Kidney capillary endothelial cell (primary cell): ENCODE measurements at regions not wholly inside any gene's neighbourhood (a gene's known extent, or its start where the extent isn't known, plus 50 kb on each side); places are given as distances from the start of the nearest gene placed in this dataset.
"Not testable (repeated sequence)": the region's sequence is repeated elsewhere in the genome, so short reads cannot be mapped to it uniquely, and the experiment has no call there.

Experiments used
- DNase-seq: peaks from one replicate; pipeline ENCODE4 v3.0.0-alpha.2; 2018; ENCODE audit warnings: low spot score

DNA sequence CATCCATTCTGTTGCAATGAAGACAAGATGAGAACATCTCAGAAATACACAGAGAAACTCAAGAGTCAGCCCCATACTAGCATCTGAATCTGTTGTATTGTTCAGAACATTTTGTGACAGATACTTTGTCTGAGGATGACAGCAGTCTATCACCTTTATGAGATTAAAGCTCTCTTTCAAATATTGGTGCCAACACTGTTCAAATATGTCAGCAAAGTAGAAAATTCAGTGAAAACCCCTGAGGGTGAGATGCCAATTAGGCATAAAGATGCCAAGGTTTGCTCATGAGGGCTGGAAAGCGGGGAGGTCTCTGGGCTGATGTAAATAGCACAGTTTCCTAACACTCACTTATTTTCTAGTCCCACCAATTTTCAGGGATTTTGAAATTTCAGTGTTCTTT lies 1054.2 kb upstream of the CRIM1 start:
- no peak for DNase-seq

DNA sequence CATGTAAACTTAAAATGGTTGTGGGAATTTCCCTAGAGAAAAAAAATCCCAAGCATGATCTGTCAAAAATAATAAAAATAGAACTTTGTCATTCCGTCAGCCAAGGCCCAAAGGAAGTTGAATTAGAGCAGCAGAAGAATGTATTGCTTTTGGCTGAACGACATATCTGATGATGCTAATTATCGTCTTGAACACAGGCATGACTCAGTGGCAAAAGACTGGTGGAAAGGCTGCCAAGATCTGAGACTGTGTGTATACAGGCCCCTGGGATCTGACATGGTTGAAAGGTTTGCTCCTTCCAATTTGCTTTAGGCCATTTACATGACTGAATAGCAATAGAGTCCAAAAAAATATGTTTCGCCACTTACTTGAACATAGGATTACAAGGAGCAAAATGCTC lies 1057.1 kb upstream of the CRIM1 start:
- no peak for DNase-seq

- no peak for DNase-seq
Observed at GRCh38 chr2:35297403-35297802, 1058.2 kb upstream of the CRIM1 start.

- no peak for DNase-seq
Observed at GRCh38 chr2:35294636-35295263, 1060.8 kb upstream of the CRIM1 start.

GRCh38 chr2:35293261-35293660 lies 1062.3 kb upstream of the CRIM1 start:
- no peak for DNase-seq

GRCh38 chr2:35292199-35292598 lies 1063.4 kb upstream of the CRIM1 start:
- DNase-seq, result no peak

DNA sequence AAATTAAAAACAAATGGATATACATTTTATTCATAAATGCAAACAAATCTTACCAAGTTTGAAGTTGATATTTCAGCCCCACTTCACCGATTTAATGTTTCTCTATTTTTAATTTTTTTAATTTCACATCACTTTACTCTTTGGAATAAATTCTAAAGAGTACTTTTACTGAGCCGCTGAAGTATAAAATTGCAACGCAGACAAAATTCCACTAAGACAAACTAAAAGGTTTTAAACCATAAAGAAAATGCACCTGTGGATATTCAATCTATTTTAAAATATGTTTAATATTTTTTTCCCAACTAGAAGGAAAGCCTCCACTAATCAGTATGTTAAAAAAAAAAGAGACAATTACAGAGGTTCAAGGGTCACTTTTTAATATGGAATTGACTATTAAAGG lies 1073.9 kb upstream of the CRIM1 start:
- DNase-seq, result no peak

DNA sequence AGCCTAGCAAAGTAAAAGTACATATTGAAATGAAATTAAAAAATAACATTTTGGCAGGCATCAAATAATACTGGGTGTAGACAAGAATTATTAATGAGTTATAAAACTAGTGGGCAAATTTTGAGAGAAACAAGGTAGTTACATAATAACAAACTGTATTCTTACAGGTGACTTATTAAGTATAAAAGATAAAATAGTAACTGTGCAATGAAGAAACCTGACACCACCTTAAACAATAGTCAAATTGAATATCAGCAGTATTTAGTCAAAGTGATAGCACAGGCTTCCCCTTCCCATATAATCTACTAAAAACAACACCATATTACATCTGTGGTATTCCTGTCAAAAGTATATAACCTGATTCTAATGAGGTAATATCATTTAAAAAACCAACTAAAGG lies 1099.8 kb upstream of the CRIM1 start:
- no peak for DNase-seq

DNA sequence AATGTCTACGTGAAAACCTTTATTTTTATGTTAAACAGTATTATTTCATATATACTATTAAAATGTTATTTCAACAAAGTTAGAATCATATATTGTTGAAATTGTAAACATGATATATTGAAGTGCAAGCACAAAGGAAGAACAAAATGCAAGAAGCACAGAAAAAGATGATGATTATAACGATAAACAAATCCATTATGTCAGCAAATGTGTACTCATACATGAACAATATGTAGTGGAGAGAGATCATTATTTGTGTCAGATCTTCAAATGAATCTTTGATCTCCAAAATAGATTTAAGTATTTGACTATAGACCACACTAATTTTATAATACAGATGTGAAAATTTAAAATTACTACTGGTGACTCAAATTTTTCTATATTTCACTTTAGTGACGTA lies 1104.4 kb upstream of the CRIM1 start:
- no peak for DNase-seq

- DNase-seq, result no peak
Observed at GRCh38 chr2:35246702-35247101, 1108.9 kb upstream of the CRIM1 start.

GRCh38 chr2:35228584-35228983 lies 1127.0 kb upstream of the CRIM1 start:
- no peak for DNase-seq

- DNase-seq, result no peak
Observed at GRCh38 chr2:35220461-35220860, 1135.1 kb upstream of the CRIM1 start.

DNA sequence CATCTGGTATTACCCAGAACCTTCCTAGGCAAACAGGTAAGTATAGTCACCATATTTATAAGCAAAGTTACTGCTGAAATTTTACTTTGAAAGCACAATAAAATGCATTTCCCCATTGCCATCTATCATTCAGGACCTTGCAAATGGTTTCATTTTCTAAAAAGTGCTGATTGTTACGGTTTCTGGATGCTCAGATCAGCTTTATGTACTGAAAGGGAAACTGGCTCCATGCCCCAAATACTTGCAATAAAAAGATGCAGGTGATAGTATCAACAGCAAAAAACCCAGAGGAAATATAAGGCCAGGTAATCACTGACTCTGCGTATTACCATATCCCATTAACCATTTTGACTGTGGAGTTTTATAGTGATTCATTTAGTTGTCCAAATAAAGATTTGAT lies 1150.7 kb upstream of the CRIM1 start:
- no peak for DNase-seq

DNA sequence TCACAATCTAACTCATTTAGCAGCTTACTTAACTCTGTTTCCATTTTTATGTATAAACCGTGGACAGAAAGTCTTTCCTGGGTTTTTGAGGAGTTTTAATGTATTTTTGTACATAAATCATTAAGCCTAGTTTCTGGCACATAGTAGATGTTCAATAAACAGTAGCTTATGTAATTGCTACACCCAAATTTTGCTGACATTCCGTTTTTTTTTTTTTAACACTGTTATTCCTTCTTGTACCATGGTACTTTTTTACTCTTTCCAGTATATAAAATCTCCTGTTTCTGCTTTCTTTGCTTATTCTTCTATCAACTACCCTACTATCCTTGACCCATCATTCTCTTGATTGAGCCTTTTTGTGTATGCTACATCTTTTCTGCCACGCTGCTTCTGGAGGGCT lies 1151.3 kb upstream of the CRIM1 start:
- DNase-seq, result no peak

- DNase-seq, result no peak
Observed at GRCh38 chr2:35199298-35199697, 1156.3 kb upstream of the CRIM1 start.

GRCh38 chr2:35185861-35186412 lies 1169.6 kb upstream of the CRIM1 start:
- DNase-seq, result no peak

DNA sequence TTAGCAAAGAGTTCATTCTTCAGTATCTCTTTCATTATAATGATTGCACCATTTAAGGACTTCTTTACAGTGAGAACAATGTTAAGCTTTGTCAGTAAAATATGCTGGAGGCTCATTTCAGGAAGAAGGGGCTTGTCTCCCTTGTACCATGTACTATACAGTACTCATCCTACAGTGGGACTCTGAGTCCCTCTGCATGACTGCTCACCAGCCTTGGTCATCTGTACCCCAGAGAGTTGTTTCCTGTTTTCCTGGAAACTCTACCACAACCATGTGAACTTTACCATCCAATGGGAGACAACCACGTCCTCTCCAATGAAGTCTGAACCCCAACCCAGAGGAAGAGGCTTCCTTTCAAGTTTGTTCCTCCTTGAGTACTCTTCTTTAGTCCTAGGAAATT lies 1171.1 kb upstream of the CRIM1 start:
- DNase-seq, result no peak

- not testable (repeated sequence) for DNase-seq
Observed at GRCh38 chr2:35176726-35177125, 1178.9 kb upstream of the CRIM1 start.

DNA sequence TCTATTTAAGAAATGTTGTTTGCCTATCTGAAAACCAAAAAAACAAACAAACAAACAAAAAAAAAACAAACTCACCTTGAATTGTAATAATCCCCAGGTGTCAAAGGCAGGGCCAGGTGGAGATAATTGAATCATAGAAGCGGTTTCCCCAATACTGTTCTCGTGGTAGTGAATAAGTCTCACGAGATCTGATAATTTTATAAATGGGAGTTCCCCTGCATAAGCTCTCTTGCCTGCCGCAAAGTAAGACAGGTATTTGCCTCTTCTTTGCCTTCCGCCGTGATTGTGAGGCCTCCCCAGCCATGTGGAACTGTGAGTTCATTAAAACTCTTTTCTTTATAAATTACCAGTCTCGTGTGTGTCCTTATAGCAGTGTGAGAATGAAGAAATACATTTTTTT lies 1180.7 kb upstream of the CRIM1 start:
- DNase-seq, result no peak

GRCh38 chr2:35172687-35173086 lies 1182.9 kb upstream of the CRIM1 start:
- DNase-seq, result no peak

GRCh38 chr2:35168351-35168750 lies 1187.2 kb upstream of the CRIM1 start:
- no peak for DNase-seq

DNA sequence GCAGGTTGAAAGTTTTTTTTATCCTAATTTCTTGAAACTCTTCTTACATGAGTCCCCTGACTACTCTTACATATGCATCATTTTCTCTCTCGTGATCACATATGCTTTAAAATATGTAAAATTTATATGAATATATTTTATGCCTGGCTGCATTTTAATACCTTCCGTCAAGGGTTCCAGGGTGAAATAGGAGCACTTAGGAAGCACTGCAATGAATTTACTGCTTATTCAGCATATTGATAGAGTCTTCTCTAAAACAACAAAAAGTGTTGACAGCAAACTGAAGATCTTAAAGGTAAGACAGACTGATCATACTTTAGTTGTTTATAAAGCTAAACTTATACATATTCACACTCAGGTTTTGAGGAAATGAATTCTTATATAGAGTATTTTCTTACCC lies 1191.6 kb upstream of the CRIM1 start:
- no peak for DNase-seq

DNA sequence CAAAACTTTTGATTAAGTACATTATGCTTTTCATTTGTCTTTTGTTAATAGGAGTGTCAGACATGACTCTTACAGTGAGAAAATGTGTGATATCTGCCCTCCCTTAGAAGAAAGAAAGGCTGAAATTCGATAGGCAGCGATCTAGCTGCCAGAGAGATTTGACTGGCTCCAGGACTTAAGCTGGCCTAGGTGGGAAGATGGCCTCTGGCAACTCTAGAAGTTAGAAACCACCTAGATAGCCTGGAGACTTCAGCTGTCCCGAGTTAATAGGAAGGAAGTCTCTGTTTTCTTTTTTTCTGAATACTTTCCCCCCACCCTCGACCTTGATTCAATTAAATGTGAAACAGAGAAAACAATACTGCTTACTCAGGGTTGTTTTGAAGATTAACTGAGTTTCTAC lies 1194.7 kb upstream of the CRIM1 start:
- DNase-seq, result no peak

DNA sequence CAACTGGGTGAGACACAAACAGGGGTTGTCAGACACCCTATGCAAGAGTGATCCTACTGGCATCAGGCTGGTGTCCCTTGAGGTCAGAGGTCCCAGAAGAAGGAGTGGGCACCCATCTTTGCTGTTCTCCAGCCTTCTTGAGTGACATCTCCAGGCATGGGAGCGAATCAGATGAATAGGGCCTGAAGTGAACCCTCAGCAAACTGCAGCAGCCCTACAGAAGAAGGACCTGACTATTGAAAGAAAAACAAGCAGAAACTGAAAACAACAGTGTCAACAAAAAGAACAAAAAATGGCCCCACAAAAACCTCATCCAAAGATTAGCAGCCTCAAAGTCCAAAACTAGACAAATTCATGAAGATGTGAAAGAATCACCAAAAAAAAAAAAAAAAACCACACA lies 1229.7 kb upstream of the CRIM1 start:
- no peak for DNase-seq

DNA sequence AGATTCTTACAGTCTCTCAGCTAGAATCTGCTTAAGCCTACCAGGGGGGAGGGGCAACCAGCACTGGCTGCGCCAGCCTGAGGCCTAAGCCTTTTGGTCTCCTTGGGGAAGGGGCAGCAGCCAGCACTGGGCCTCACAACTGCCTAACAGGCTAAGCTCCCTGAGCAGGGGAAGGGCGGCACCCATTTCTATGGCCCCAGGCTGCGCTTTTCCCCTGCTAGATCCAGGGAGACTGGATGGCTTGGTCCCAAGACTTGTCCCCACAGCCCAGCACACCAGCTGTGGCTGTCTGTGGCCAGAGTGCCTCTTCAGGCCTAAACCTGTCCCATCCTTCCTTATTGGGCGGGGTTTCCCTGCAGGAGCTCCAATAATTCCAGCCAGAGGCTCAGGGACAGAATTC lies 1230.3 kb upstream of the CRIM1 start:
- no peak for DNase-seq
